Lower lobe of right lung (tissue), 2 donors: ENCODE measurements at regions not wholly inside any gene's neighbourhood (a gene's known extent, or its start where the extent isn't known, plus 50 kb on each side); places are given as distances from the start of the nearest gene placed in this dataset.
"Not testable (repeated sequence)": the region's sequence is repeated elsewhere in the genome, so short reads cannot be mapped to it uniquely, and the experiment has no call there.

Experiments used
- ATAC-seq, 2 donors: fragments of 200-7000 bp; cut with Tn5 transposase; one replicate each; pipeline ENCODE4 v1.9.1; 2020 to 2022; ENCODE audit warnings: mild to moderate bottlenecking in 2 of 2, moderate library complexity in 2 of 2
- DNase-seq: peaks from one replicate; pipeline ENCODE4 v3.0.0-alpha.2; 2020
- H3K27ac ChIP-seq: fragments of 200-600 bp; one replicate; pipeline ENCODE4 v1.8.0; 2022
- H3K27me3 ChIP-seq: fragments of 200-600 bp; one replicate; pipeline ENCODE4 v1.8.0; 2022; ENCODE audit warnings: low read depth
- H3K36me3 ChIP-seq: fragments of 200-600 bp; one replicate; pipeline ENCODE4 v1.8.0; 2022; ENCODE audit warnings: mild to moderate bottlenecking
- H3K4me1 ChIP-seq: fragments of 200-600 bp; one replicate; pipeline ENCODE4 v1.8.0; 2022
- H3K4me3 ChIP-seq: fragments of 200-600 bp; one replicate; pipeline ENCODE4 v1.8.0; 2022; ENCODE audit warnings: mild to moderate bottlenecking
- H3K9me3 ChIP-seq: fragments of 200-600 bp; one replicate; pipeline ENCODE4 v1.8.0; 2022
- CTCF ChIP-seq: fragments of 200-600 bp; IDR thresholded peaks from one replicate; pipeline ENCODE4 v1.8.0; 2022; ENCODE audit warnings: antibody characterized with exemption, mild to moderate bottlenecking
- intact Hi-C: fragments of 100-400 bp; cut with DNase I; formaldehyde crosslinking; loops from one replicate; pipeline ENCODE4 v1.11.0; 2022
- donor health status: DM: no; HTN: yes; CAD: no; lungs with severe emphysema.

- intact Hi-C loops, result no loop called here
- Histone ChIP-seq H3K36me3 (no peaks in the 10 kb centered on the region), H3K27ac (no peak overlapping the region), H3K4me3 (no peak overlapping the region), H3K4me1 (no peaks in the 10 kb centered on the region), H3K27me3 (peaks cover 25% of the 10 kb centered on the region), H3K9me3 (peaks cover 16% of the 10 kb centered on the region)
- TF ChIP-seq CTCF, result no peak
- ATAC-seq, result no peak
- DNase-seq, result no peak
Observed at GRCh38 chr20:26205350-26205749, 508.7 kb upstream of the ZNF337 start.

GRCh38 chr20:26201026-26201425 is 504.4 kb upstream of the ZNF337 start:
- intact Hi-C loops, result not testable (repeated sequence)

DNA sequence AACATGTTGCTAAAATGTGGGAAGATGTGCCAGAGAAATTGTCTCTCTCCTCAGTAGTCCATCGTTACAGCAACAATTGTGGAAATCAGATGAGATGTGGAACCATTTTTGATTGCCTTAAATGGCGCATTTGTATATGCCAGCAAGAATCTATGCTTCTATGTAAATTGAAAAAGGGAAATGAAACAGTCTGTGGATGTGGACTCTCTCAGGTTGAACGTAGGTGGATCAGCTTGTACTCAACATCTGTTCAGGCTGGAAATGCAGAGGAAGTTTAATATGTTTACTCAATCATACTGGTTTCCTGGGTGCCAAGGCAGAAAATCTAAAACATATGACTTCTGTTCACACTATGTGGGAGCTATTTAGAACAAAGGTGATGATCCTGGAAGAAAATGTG is 490.7 kb upstream of the ZNF337 start:
- H3K36me3 ChIP-seq, H3K4me3 ChIP-seq, DNase-seq, H3K9me3 ChIP-seq, H3K27me3 ChIP-seq, intact Hi-C loops, ATAC-seq, H3K4me1 ChIP-seq, H3K27ac ChIP-seq: not testable (repeated sequence)

More at GRCh38 chr20:26201026-26201425, 504.4 kb upstream of the ZNF337 start:
- DNase-seq, H3K36me3 ChIP-seq, H3K27me3 ChIP-seq, H3K4me3 ChIP-seq, H3K27ac ChIP-seq, H3K4me1 ChIP-seq, ATAC-seq: not testable (repeated sequence)
- H3K9me3 ChIP-seq, result peaks cover 17% of the 10 kb centered on the region

GRCh38 chr20:26183720-26184119 is 487.1 kb upstream of the ZNF337 start:
- H3K36me3 ChIP-seq, H3K4me3 ChIP-seq, DNase-seq, H3K27me3 ChIP-seq, ATAC-seq, H3K9me3 ChIP-seq, H3K27ac ChIP-seq, intact Hi-C loops, H3K4me1 ChIP-seq: not testable (repeated sequence)

DNA sequence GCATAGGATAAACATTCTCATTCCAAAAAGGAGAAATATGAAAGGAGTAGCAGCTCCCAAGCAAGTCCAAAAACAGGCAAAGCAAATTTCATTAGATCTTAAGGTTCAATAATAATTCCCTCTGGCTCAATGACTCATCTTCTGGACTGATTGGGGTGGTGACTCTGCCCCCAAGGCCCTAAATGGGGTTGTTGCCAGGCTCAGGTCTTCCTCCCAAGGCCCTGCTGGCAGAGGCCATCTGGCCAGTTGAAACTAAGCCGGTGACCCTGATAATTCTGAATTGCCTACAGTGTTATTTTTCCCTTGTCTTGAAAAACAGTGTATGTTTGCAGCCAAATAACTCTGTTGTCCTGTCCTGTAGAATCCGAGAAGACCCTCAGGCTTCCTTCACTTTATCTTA is 484.7 kb upstream of the ZNF337 start:
- H3K9me3 ChIP-seq, H3K4me3 ChIP-seq, DNase-seq, H3K4me1 ChIP-seq, H3K27ac ChIP-seq, H3K27me3 ChIP-seq, intact Hi-C loops, ATAC-seq, H3K36me3 ChIP-seq: not testable (repeated sequence)

DNA sequence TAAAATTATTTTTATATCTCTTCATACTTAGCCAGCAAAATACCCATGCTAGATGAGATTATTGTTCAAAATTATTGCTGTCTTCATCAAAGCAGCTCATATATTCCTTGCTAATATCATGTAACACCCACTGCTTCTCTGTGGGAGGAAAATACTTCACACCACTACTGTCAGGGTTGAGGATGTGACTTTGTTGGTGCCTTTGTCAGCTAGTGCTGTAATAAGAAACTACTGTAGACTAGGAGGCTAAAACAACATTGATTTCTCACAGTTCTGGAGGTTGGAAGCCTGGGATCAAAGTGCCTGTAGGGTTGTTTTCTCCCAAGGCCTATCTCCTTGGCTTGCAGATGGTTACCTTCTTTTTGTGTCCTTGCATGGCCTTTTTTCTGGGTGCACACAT is 475.2 kb upstream of the ZNF337 start:
- H3K4me1 ChIP-seq, H3K9me3 ChIP-seq, H3K36me3 ChIP-seq, DNase-seq, intact Hi-C loops, H3K4me3 ChIP-seq, H3K27ac ChIP-seq, H3K27me3 ChIP-seq, ATAC-seq: not testable (repeated sequence)

DNA sequence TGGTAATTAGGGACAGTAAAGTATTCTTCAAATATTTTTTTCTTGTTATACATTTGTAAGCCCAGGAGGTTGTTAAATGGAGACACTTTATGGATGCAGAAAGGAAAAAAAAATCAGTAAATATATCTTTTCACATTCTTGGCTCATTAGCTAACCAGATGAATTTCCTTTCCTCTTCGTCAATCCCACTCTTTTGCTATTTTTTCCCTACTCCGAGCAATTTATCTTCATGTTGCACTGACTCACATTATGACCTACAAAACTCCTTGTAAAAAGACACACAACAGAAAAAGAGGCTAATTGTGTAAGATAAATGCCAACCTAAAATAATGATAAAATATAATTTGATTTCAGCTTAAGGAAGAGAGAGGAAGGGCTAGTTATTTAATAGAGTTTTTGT is 472.9 kb upstream of the ZNF337 start:
- TF ChIP-seq CTCF, result no peak
- ATAC-seq (no peak), DNase-seq (no peak)
- no peak overlapping the region for H3K4me3 ChIP-seq
- no peaks in the 10 kb centered on the region for H3K27me3 ChIP-seq
- no peaks in the 10 kb centered on the region for H3K4me1 ChIP-seq
- H3K9me3 ChIP-seq, result no peaks in the 10 kb centered on the region
- intact Hi-C loops, result no loop called here
- no peaks in the 10 kb centered on the region for H3K36me3 ChIP-seq
- H3K27ac ChIP-seq, result no peak overlapping the region

- no peak for TF ChIP-seq CTCF
- intact Hi-C loops, result no loop called here
- Histone ChIP-seq H3K27ac (no peak overlapping the region), H3K36me3 (no peaks in the 10 kb centered on the region), H3K27me3 (peaks cover 3% of the 10 kb centered on the region), H3K4me1 (no peaks in the 10 kb centered on the region), H3K4me3 (no peak overlapping the region), H3K9me3 (no peaks in the 10 kb centered on the region)
- DNase-seq, result no peak
- no peak for ATAC-seq
Observed at GRCh38 chr20:26167499-26167898, 470.8 kb upstream of the ZNF337 start.
